ENCODE measurements at regions not wholly inside any gene's neighbourhood (a gene's known extent, or its start where the extent isn't known, plus 50 kb on each side); places are given as distances from the start of the nearest gene placed in this dataset.

- no peak for DNase-seq (ENCODE audit: low read depth)
- no peak overlapping the region for H3K4me3 ChIP-seq (ENCODE audit: low read depth, low read length)
- TF ChIP-seq POLR2A (IDR thresholded peaks at IDR 0.05; ENCODE audit: extremely low read depth, insufficient read length) (no peak), CTCF (IDR thresholded peaks at IDR 0.05; ENCODE audit: low read depth, low read length) (no peak), MAX (IDR thresholded peaks at IDR 0.05; ENCODE audit: low read depth, low read length) (no peak), MYC (IDR thresholded peaks at IDR 0.05; ENCODE audit: low read depth, low read length) (no peak)
These were observed 942.9 kb downstream of the TBC1D22A start for GRCh38 chr22:47705350-47705749.

GRCh38 chr22:47698906-47699305, 936.5 kb downstream of the TBC1D22A start:
- TF ChIP-seq MAX (IDR thresholded peaks at IDR 0.05; ENCODE audit: low read depth, low read length) (no peak), POLR2A (IDR thresholded peaks at IDR 0.05; ENCODE audit: extremely low read depth, insufficient read length) (no peak), MYC (IDR thresholded peaks at IDR 0.05; ENCODE audit: low read depth, low read length) (no peak), CTCF (IDR thresholded peaks at IDR 0.05; ENCODE audit: low read depth, low read length) (no peak)
- DNase-seq (ENCODE audit: low read depth) = no peak
- H3K4me3 ChIP-seq (ENCODE audit: low read depth, low read length) = no peak overlapping the region

- no peak for TF ChIP-seq POLR2A (IDR thresholded peaks at IDR 0.05; ENCODE audit: extremely low read depth, insufficient read length)
- TF ChIP-seq CTCF (IDR thresholded peaks at IDR 0.05; ENCODE audit: low read depth, low read length) = no peak
- TF ChIP-seq MAX (IDR thresholded peaks at IDR 0.05; ENCODE audit: low read depth, low read length) = no peak
- no peak for TF ChIP-seq MYC (IDR thresholded peaks at IDR 0.05; ENCODE audit: low read depth, low read length)
- no peak for DNase-seq (ENCODE audit: low read depth)
- H3K4me3 ChIP-seq (ENCODE audit: low read depth, low read length) = no peak overlapping the region
These were observed 935.4 kb downstream of the TBC1D22A start for GRCh38 chr22:47697861-47698260.

GRCh38 chr22:47696776-47697175, 934.3 kb downstream of the TBC1D22A start:
- TF ChIP-seq POLR2A (IDR thresholded peaks at IDR 0.05; ENCODE audit: extremely low read depth, insufficient read length) = no peak
- no peak for TF ChIP-seq MYC (IDR thresholded peaks at IDR 0.05; ENCODE audit: low read depth, low read length)
- TF ChIP-seq CTCF (IDR thresholded peaks at IDR 0.05; ENCODE audit: low read depth, low read length) = no peak
- TF ChIP-seq MAX (IDR thresholded peaks at IDR 0.05; ENCODE audit: low read depth, low read length) = no peak
- no peak overlapping the region for H3K4me3 ChIP-seq (ENCODE audit: low read depth, low read length)
- DNase-seq (ENCODE audit: low read depth) = no peak

GRCh38 chr22:47695176-47695575, 932.7 kb downstream of the TBC1D22A start:
- TF ChIP-seq CTCF (IDR thresholded peaks at IDR 0.05; ENCODE audit: low read depth, low read length) (no peak), MYC (IDR thresholded peaks at IDR 0.05; ENCODE audit: low read depth, low read length) (no peak), MAX (IDR thresholded peaks at IDR 0.05; ENCODE audit: low read depth, low read length) (no peak), POLR2A (IDR thresholded peaks at IDR 0.05; ENCODE audit: extremely low read depth, insufficient read length) (no peak)
- no peak overlapping the region for H3K4me3 ChIP-seq (ENCODE audit: low read depth, low read length)
- DNase-seq (ENCODE audit: low read depth) = no peak

Measured in NB4 (cell line).